Mesendoderm (in vitro differentiated cells): ENCODE measurements at regions not wholly inside any gene's neighbourhood (a gene's known extent, or its start where the extent isn't known, plus 50 kb on each side); places are given as distances from the start of the nearest gene placed in this dataset.

Experiments used
- DNase-seq: peaks from one replicate; pipeline ENCODE4 v3.0.0; 2013
- H2AK5ac ChIP-seq: 2 replicates; pipeline ENCODE4 v1.6.1; 2013; ENCODE audit warnings: low read length, inconsistent platforms
- H2BK120ac ChIP-seq: 2 replicates; pipeline ENCODE4 v1.6.1; 2013; ENCODE audit warnings: low read depth, mild to moderate bottlenecking, low read length, moderate library complexity, mixed read lengths
- H2BK15ac ChIP-seq: replicated peaks from 2 replicates; pipeline ENCODE4 v1.6.1; 2013; ENCODE audit warnings: low read depth, mild to moderate bottlenecking, moderate library complexity
- H2BK5ac ChIP-seq: 2 replicates; pipeline ENCODE4 v1.6.1; 2013; ENCODE audit warnings: low read length, inconsistent platforms
- H3K18ac ChIP-seq: 2 replicates; pipeline ENCODE4 v1.6.1; 2013; ENCODE audit warnings: mild to moderate bottlenecking, low read length, mixed read lengths
- H3K23ac ChIP-seq: one replicate; pipeline ENCODE4 v1.6.1; 2013; ENCODE audit warnings: low read length
- H3K27ac ChIP-seq: 2 replicates; pipeline ENCODE4 v1.5.1; 2013; ENCODE audit warnings: low read depth, mild to moderate bottlenecking, inconsistent platforms, low read length, moderate library complexity
- H3K27me3 ChIP-seq: 2 replicates; pipeline ENCODE4 v1.6.1; 2013; ENCODE audit warnings: low read length, control low read depth, mild to moderate bottlenecking, inconsistent platforms; ENCODE audit not compliant: insufficient read depth, poor library complexity
- H3K36me3 ChIP-seq: 2 replicates; pipeline ENCODE4 v1.6.1; 2013; ENCODE audit warnings: low read length, inconsistent platforms; ENCODE audit not compliant: control insufficient read depth, insufficient read depth
- H3K4ac ChIP-seq: one replicate; pipeline ENCODE4 v1.6.1; 2013; ENCODE audit warnings: low read depth, mild to moderate bottlenecking, low read length, moderate library complexity
- H3K4me1 ChIP-seq: 2 replicates; pipeline ENCODE4 v1.6.1; 2013; ENCODE audit warnings: low read depth, low read length, inconsistent platforms; ENCODE audit not compliant: control insufficient read depth
- H3K4me2 ChIP-seq: 2 replicates; pipeline ENCODE4 v1.6.1; 2013; ENCODE audit warnings: low read length
- H3K4me3 ChIP-seq: 2 replicates; pipeline ENCODE4 v1.5.1; 2013; ENCODE audit warnings: mild to moderate bottlenecking, low read length
- H3K56ac ChIP-seq: one replicate; pipeline ENCODE4 v1.6.1; 2013; ENCODE audit warnings: low read length
- H3K79me1 ChIP-seq: 2 replicates; pipeline ENCODE4 v1.6.1; 2013; ENCODE audit warnings: low read length, inconsistent platforms
- H3K79me2 ChIP-seq: 2 replicates; pipeline ENCODE4 v1.6.1; 2013; ENCODE audit warnings: mild to moderate bottlenecking, low read length; ENCODE audit not compliant: control insufficient read depth, insufficient read depth
- H3K9ac ChIP-seq: 2 replicates; pipeline ENCODE4 v1.6.1; 2013; ENCODE audit warnings: low read length, inconsistent platforms
- H4K5ac ChIP-seq: one replicate; pipeline ENCODE4 v1.6.1; 2013; ENCODE audit warnings: low read length
- H4K8ac ChIP-seq: one replicate; pipeline ENCODE4 v1.6.1; 2013; ENCODE audit warnings: low read depth, mild to moderate bottlenecking, control low read depth, low read length, moderate library complexity
- WGBS: extraction: QIAGEN DNeasy Blood & Tissue Kit; methylation state at CpG from one replicate; pipeline ENCODE4 v1.1.7; 2013; ENCODE audit warnings: low lambda C conversion rate, missing lambda C conversion rate; ENCODE audit not compliant: insufficient coverage; ENCODE audit errors: extremely low coverage; 5-methylcytosine and 5-hydroxymethylcytosine counted together

DNA sequence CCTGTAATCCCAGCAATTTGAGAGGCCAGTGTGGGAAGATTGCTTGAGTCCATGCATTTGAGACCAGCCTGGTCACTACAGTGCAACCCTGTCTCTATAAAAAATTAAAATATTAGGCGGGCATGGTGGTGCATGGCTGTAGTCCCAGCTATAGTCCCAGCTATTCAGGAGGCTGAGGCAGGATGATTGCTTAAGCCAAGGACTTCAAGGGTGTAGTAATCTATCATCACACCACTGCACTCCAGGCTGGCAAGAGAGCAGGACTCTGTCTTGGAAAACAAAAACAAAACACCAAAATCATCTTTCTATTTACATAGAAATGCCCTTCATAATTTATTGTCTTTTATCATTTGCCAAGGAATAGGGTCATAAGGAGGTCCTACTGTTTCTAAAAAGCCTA, 1274.1 kb upstream of the NCAM2 start:
- no peak for DNase-seq
- no CpG with 5 or more reads among the region's 1 CpG for WGBS
- no peaks in the 10 kb centered on the region for H3K79me2 ChIP-seq

DNA sequence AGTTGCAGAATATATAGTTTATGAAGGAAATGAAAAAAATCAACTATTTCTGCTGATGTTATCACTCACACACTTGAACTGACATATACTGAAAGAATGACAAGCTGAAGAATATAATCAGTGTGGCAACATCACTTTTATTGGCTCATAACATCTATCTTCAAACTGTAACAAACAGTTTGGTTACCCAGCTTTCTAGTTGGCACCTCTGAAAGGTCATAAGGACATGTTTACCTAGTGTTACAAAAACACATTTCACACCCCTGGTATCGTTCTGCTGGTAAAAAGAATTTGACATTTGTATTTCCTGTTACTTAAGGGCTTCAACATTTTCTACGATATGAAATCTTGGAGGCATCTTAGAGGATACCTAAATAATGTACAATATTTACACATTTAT, 1267.0 kb upstream of the NCAM2 start:
- no peak overlapping the region for H2BK120ac ChIP-seq
- H3K36me3 ChIP-seq, result no peaks in the 10 kb centered on the region
- H3K79me2 ChIP-seq, result no peaks in the 10 kb centered on the region
- H3K18ac ChIP-seq, result no peak overlapping the region
- H2AK5ac ChIP-seq, result no peak overlapping the region
- no peak overlapping the region for H3K4me3 ChIP-seq
- H3K56ac ChIP-seq, result no peak overlapping the region
- no peak overlapping the region for H2BK15ac ChIP-seq
- WGBS, result no CpG with 5 or more reads among the region's 2 CpGs
- H4K8ac ChIP-seq, result no peak overlapping the region
- no peaks in the 10 kb centered on the region for H3K4me1 ChIP-seq
- H3K27me3 ChIP-seq, result no peaks in the 10 kb centered on the region
- H3K23ac ChIP-seq, result no peak overlapping the region
- no peak overlapping the region for H4K5ac ChIP-seq
- no peak for DNase-seq
- H3K4ac ChIP-seq, result no peak overlapping the region
- no peak overlapping the region for H3K4me2 ChIP-seq
- no peaks in the 10 kb centered on the region for H3K79me1 ChIP-seq
- no peak overlapping the region for H3K27ac ChIP-seq
- no peak overlapping the region for H3K9ac ChIP-seq
- no peak overlapping the region for H2BK5ac ChIP-seq

More for the DNA sequence above, 1274.1 kb upstream of the NCAM2 start:
- Histone ChIP-seq H3K27ac (no peak overlapping the region), H3K9ac (no peak overlapping the region), H3K4me3 (no peak overlapping the region), H3K4ac (no peak overlapping the region), H2AK5ac (no peak overlapping the region), H3K4me1 (no peaks in the 10 kb centered on the region), H2BK15ac (no peak overlapping the region), H3K18ac (no peak overlapping the region), H2BK5ac (no peak overlapping the region), H3K23ac (no peak overlapping the region), H4K8ac (no peak overlapping the region), H3K4me2 (no peak overlapping the region), H3K27me3 (no peaks in the 10 kb centered on the region), H3K79me1 (no peaks in the 10 kb centered on the region), H3K56ac (no peak overlapping the region), H2BK120ac (no peak overlapping the region), H3K36me3 (no peaks in the 10 kb centered on the region), H4K5ac (no peak overlapping the region)

DNA sequence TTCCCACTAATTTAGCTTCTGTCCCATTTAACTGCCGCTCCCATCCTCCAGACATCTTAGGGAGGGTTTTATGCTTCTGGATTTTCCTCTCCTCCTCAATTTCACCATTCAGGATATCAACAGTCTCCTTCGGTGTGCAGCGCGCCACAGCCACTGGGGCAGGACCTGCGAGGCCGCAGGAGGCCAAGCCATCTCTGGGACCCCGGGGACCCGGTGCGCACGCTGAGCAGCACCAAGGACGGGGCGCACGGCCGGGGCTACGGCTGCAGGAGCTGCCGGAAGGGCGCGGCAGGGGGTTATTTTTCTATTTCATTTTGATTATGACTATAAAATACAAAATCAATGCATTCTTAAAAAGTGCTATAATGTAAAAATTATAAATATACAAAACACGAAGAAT, 1238.4 kb upstream of the NCAM2 start:
- DNase-seq, result no peak

DNA sequence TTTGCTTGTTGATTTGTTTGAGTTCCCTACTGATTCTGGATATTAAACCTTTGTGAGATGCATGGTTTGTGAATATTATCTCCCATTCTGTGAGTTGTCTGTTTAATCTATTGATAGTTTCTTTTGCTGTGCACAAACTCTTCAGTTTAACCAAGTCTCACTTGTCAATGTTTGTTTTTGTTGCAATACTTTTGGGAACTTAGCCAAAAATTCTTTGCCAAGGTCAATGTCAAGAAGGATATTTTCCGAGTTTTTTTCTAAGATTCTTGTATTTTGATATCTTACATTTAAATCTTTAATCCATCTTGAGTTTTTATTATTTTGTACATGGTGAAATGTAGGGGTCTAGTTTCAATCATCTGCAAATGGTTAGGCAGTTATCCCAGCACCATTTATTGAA, 1230.7 kb upstream of the NCAM2 start:
- no peaks in the 10 kb centered on the region for H3K36me3 ChIP-seq
- no peaks in the 10 kb centered on the region for H3K79me2 ChIP-seq
- H3K18ac ChIP-seq, result no peak overlapping the region
- no peak overlapping the region for H3K4me3 ChIP-seq
- H3K4me2 ChIP-seq, result no peak overlapping the region
- no peak overlapping the region for H3K56ac ChIP-seq
- no peak overlapping the region for H3K9ac ChIP-seq
- no peak overlapping the region for H3K4ac ChIP-seq
- H3K79me1 ChIP-seq, result no peaks in the 10 kb centered on the region
- no peak overlapping the region for H3K23ac ChIP-seq
- no peak overlapping the region for H2BK5ac ChIP-seq
- H3K27me3 ChIP-seq, result no peaks in the 10 kb centered on the region
- no peak overlapping the region for H3K27ac ChIP-seq
- WGBS, result no CpG with 5 or more reads among the region's 1 CpG
- H4K5ac ChIP-seq, result no peak overlapping the region
- H2BK15ac ChIP-seq, result no peak overlapping the region
- no peak for DNase-seq
- H2BK120ac ChIP-seq, result no peak overlapping the region
- H3K4me1 ChIP-seq, result no peaks in the 10 kb centered on the region
- H4K8ac ChIP-seq, result no peak overlapping the region
- no peak overlapping the region for H2AK5ac ChIP-seq

More for the DNA sequence above, 1238.4 kb upstream of the NCAM2 start:
- Histone ChIP-seq H3K79me1 (no peaks in the 10 kb centered on the region), H3K9ac (no peak overlapping the region), H3K4me1 (no peaks in the 10 kb centered on the region), H2AK5ac (no peak overlapping the region), H3K4me2 (no peak overlapping the region), H3K27ac (no peak overlapping the region), H4K8ac (no peak overlapping the region), H3K4ac (no peak overlapping the region), H2BK5ac (no peak overlapping the region), H3K18ac (no peak overlapping the region), H3K23ac (no peak overlapping the region), H3K56ac (no peak overlapping the region), H3K27me3 (no peaks in the 10 kb centered on the region), H4K5ac (no peak overlapping the region), H3K4me3 (no peak overlapping the region), H3K79me2 (no peaks in the 10 kb centered on the region), H3K36me3 (no peaks in the 10 kb centered on the region), H2BK15ac (no peak overlapping the region), H2BK120ac (no peak overlapping the region)
- WGBS, result no CpG with 5 or more reads among the region's 19 CpGs

DNA sequence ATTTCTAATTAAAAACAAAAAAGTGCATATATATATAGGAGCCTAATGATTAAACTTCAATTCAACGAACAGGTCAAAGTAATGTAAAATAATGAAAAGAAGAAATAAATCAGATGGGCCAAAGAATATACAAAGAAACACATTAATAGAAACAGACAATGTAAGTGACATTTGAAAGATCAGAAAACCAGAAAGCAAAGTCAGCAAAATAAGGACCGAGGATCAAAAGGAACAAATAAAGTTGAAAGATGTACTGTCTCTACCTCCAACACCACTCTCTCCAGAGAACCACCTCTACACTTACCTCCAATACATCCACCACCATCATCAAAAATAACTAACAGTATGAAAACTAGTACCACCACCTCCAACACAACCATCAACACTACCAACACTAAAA, 1226.3 kb upstream of the NCAM2 start:
- DNase-seq, result no peak
- Histone ChIP-seq H3K4me2 (no peak overlapping the region), H3K23ac (no peak overlapping the region), H3K4ac (no peak overlapping the region), H3K4me1 (no peaks in the 10 kb centered on the region), H3K79me1 (no peaks in the 10 kb centered on the region), H3K36me3 (no peaks in the 10 kb centered on the region), H3K18ac (no peak overlapping the region), H2BK5ac (no peak overlapping the region), H4K5ac (no peak overlapping the region), H2BK15ac (no peak overlapping the region), H3K27ac (no peak overlapping the region), H3K56ac (no peak overlapping the region), H3K27me3 (no peaks in the 10 kb centered on the region), H3K4me3 (no peak overlapping the region), H4K8ac (no peak overlapping the region), H3K79me2 (no peaks in the 10 kb centered on the region), H3K9ac (no peak overlapping the region), H2BK120ac (no peak overlapping the region), H2AK5ac (no peak overlapping the region)
- WGBS, result no CpG with 5 or more reads among the region's 2 CpGs

DNA sequence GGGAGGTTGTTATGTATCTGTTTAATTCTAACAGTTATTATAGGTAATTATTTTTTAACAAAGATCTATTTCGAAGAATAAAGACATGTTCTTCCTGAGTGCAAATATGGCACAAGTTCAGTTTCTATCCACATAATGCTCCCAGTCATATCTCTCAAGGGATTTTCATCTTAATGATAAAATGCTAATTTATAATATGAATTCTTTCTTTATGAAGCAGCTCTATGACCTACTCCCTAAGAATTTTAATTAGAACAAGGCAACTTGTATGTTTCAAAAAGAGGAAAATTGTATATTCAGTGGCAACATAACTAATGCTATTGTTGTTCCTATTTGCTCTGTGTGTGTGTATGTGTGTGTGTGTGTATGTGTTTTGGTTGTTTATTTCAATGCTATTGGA, 1222.1 kb upstream of the NCAM2 start:
- no peak overlapping the region for H4K8ac ChIP-seq
- H3K23ac ChIP-seq, result no peak overlapping the region
- no peaks in the 10 kb centered on the region for H3K79me2 ChIP-seq
- H3K56ac ChIP-seq, result no peak overlapping the region
- H2AK5ac ChIP-seq, result no peak overlapping the region
- no peaks in the 10 kb centered on the region for H3K79me1 ChIP-seq
- H2BK120ac ChIP-seq, result no peak overlapping the region
- no peak overlapping the region for H3K27ac ChIP-seq
- H3K4me2 ChIP-seq, result no peak overlapping the region
- H4K5ac ChIP-seq, result no peak overlapping the region
- no peak overlapping the region for H3K4me3 ChIP-seq
- H3K36me3 ChIP-seq, result no peaks in the 10 kb centered on the region
- no peaks in the 10 kb centered on the region for H3K27me3 ChIP-seq
- no peak overlapping the region for H3K18ac ChIP-seq
- no peak overlapping the region for H3K9ac ChIP-seq
- no peak overlapping the region for H2BK15ac ChIP-seq
- H3K4ac ChIP-seq, result no peak overlapping the region
- DNase-seq, result no peak
- no peak overlapping the region for H2BK5ac ChIP-seq
- WGBS, result no CpG with 5 or more reads among the region's 1 CpG
- H3K4me1 ChIP-seq, result no peaks in the 10 kb centered on the region
